ENCODE measurements at regions not wholly inside any gene's neighbourhood (a gene's known extent, or its start where the extent isn't known, plus 50 kb on each side); places are given as distances from the start of the nearest gene placed in this dataset.

DNA sequence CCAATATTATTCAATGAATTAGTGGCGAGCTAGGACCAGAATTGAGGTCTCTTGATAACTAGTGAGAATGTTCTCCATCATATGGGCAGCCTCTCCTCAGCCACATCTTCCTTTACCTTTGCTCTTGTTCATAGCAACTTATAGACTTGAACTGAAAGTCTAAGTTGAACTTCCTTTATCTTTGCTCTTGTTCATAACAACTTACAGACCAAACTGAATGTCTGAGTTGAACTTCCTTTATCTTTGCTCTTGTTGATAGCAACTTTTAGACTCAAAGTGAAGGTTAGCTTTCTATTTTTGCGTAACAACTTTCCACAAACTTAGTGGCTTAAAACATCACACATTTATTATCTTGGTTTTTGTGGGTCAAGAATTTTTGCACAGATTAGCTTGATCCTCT, 146.4 kb upstream of the C9orf72 start:
- DNase-seq (ENCODE audit: low read depth), result no peak
- in situ Hi-C loops (cut with HindIII; ENCODE audit: low pct_unique_long_range_greater_than_20kb, low sequenced_read_pairs), result no loop called here

DNA sequence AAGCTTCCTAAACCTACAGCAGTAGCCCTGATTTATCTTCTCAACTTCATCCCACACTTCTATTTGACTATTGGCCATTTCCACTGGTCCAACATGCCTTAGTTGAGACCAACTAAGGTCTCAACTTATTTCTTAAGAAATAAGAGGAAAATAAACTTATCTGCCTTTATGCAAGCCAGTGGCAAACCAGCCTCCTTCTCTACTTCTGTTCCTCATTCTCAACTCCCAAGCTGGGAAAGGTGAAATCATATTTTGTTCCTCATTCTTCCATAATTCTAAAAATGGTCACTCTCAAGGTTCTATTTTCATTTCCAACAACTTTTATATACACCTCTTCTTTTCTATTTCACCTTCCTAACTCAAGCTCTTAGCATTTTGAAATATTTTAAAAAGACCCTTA, 149.6 kb upstream of the C9orf72 start:
- no peak for DNase-seq (ENCODE audit: low read depth)
- in situ Hi-C loops (cut with HindIII; ENCODE audit: low pct_unique_long_range_greater_than_20kb, low sequenced_read_pairs), result no loop called here

DNA sequence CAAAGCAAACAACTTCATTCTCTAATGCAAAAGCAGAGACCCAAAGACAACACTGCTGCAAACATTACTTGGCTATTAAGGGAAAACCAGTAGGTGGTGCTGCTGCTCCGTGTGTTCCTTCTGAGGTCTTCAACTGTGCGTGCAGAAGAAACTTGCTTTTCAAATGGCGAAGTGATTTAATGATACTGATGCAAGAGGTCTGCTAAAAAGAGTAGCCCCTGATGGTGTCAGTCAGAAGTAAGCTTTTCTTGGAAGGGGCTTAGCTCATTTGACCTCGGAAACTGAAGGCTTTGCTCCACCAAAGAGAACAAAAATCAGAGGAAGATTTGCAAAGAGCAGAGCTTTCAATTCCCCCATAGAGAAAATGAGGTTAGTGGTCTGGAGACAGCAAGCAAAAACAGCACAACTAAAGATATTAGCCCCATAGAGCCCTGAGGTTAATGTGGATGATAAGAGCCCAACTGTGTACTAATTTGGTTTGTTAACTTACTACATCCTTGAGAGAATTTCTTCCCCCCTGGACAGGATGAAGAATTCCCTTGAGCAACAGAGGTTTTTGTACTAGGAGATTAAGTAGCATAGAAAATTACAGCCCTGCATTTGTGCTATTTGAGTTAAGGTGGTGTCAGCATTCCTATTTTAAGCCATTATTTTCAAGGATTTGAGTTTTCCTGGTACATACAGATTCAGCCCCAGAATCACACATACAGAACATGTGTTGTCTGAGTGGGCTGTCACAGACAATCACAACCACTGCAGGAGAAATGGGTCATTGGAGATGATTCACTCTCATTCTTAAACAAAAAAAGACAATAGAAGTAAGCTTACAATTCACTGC, 153.2 kb upstream of the C9orf72 start:
- in situ Hi-C loops (cut with HindIII; ENCODE audit: low pct_unique_long_range_greater_than_20kb, low sequenced_read_pairs), result no loop called here
- peak; percentile 22 for DNase-seq (ENCODE audit: low read depth)

- in situ Hi-C loops (cut with HindIII; ENCODE audit: low pct_unique_long_range_greater_than_20kb, low sequenced_read_pairs), result no loop called here
- DNase-seq (ENCODE audit: low read depth), result no peak
Measured at GRCh38 chr9:27732494-27732893, 159.2 kb upstream of the C9orf72 start.

DNA sequence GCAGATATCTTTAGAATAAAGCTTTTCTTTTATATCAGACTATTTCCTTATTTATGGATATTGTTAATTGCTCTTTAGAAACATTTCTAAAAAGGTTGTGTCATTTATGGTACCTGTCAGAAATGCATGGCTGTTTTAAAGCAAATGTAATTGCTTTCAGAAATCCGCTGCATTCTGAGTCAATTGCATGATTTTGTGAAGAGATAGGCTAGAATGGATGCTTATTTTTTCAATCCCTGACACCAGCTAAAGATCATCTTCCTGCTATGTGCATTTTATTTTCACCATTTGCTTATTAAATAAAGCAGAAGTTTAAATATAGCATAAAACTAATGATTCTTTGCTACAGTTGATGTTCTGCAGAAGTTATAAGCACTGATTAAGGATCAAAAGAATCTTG, 170.2 kb upstream of the C9orf72 start:
- in situ Hi-C loops (cut with HindIII; ENCODE audit: low pct_unique_long_range_greater_than_20kb, low sequenced_read_pairs), result no loop called here
- no peak for DNase-seq (ENCODE audit: low read depth)

GRCh38 chr9:27747450-27747849, 174.2 kb upstream of the C9orf72 start:
- in situ Hi-C loops (cut with HindIII; ENCODE audit: low pct_unique_long_range_greater_than_20kb, low sequenced_read_pairs), result no loop called here
- DNase-seq (ENCODE audit: low read depth), result no peak

- no peak for DNase-seq (ENCODE audit: low read depth)
- in situ Hi-C loops (cut with HindIII; ENCODE audit: low pct_unique_long_range_greater_than_20kb, low sequenced_read_pairs), result no loop called here
Measured at GRCh38 chr9:27749838-27750237, 176.6 kb upstream of the C9orf72 start.

DNA sequence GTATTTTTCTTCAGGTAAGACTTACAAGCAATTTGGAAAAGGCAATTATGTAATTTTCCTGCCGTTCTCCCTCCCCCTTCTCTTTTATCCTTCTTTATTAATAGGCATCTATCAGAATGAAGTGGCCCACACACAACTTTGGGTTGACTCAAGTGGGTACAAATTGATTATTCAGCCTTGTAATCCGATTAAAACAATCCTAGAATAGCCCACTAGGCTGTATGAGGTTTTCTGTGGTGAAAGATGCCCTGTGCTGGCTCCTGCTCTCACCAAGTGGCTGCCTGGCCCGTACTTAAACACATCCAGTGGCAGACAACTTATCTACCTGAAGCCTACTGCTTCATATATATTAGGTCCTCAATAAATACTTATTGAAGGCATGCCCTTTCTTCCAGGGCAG, 177.3 kb upstream of the C9orf72 start:
- in situ Hi-C loops (cut with HindIII; ENCODE audit: low pct_unique_long_range_greater_than_20kb, low sequenced_read_pairs), result no loop called here
- DNase-seq (ENCODE audit: low read depth), result no peak

- in situ Hi-C loops (cut with HindIII; ENCODE audit: low pct_unique_long_range_greater_than_20kb, low sequenced_read_pairs), result no loop called here
- no peak for DNase-seq (ENCODE audit: low read depth)
Measured at GRCh38 chr9:27752069-27752468, 178.8 kb upstream of the C9orf72 start.

DNA sequence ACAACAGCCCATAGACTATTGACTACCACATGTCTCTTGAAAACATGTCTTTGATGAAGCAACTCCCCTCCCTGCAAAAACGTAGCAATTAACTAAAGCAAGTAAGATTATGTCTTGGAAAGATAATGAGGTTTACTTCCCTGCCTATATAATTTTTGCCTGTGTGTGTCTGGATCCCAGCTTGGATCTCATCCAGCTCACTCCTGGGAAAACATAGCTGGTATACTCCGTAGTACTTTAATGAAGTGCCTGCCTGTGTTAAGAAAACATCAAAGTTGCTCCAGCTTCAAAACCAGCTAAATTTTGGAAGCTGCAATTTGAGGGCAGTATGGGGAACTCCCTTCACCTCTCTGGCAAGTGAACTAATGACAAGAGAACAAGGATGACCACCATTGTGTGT, 182.6 kb upstream of the C9orf72 start:
- in situ Hi-C loops (cut with HindIII; ENCODE audit: low pct_unique_long_range_greater_than_20kb, low sequenced_read_pairs), result no loop called here
- no peak for DNase-seq (ENCODE audit: low read depth)

GRCh38 chr9:27756418-27756817, 183.1 kb upstream of the C9orf72 start:
- no peak for DNase-seq (ENCODE audit: low read depth)
- in situ Hi-C loops (cut with HindIII; ENCODE audit: low pct_unique_long_range_greater_than_20kb, low sequenced_read_pairs), result no loop called here

GRCh38 chr9:27763831-27764230, 190.6 kb upstream of the C9orf72 start:
- no peak for DNase-seq (ENCODE audit: low read depth)
- in situ Hi-C loops (cut with HindIII; ENCODE audit: low pct_unique_long_range_greater_than_20kb, low sequenced_read_pairs), result no loop called here

DNA sequence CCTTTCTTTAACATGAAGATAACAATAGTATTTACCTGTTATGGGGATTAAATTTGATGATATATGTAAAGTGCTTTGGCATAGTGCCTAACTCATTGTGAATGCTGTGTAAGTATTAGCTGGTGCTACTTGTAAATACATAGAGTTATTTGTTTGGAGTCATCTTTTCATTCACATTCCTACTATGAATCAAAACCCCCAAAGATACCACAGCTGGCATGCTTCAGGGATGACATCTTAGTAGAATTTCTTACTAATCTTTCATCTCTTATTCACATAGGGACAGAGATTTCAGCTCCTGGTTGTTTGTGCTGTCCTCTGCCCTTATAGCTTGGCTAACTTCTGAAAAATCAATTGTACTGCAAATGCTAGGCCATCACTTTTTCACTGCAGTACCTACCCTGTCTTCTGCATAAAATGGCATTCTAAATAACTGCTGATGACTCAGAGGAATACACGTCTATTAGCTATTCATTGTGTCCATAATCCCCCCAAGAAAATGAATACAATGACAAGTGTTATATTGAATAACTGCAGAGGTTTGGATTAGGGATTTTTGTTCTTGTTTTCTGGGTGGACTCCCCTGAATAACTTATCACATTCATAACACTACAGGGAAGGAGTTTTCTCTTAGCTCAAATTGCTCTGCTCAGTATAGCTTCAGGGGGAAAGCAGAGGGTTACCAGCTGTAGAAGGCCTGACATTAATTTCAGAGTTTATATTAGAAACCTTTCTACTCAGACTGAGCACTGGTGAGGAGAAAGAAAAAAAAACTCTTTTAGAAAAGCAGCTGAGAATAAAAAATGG, 192.2 kb upstream of the C9orf72 start:
- in situ Hi-C loops (cut with HindIII; ENCODE audit: low pct_unique_long_range_greater_than_20kb, low sequenced_read_pairs), result no loop called here
- no peak for DNase-seq (ENCODE audit: low read depth)

- in situ Hi-C loops (cut with HindIII; ENCODE audit: low pct_unique_long_range_greater_than_20kb, low sequenced_read_pairs), result no loop called here
- DNase-seq (ENCODE audit: low read depth), result no peak
Measured at GRCh38 chr9:27766073-27766835, 193.0 kb upstream of the C9orf72 start.

- no peak for DNase-seq (ENCODE audit: low read depth)
- in situ Hi-C loops (cut with HindIII; ENCODE audit: low pct_unique_long_range_greater_than_20kb, low sequenced_read_pairs), result no loop called here
Measured at GRCh38 chr9:27768781-27769180, 195.5 kb upstream of the C9orf72 start.

- in situ Hi-C loops (cut with HindIII; ENCODE audit: low pct_unique_long_range_greater_than_20kb, low sequenced_read_pairs), result no loop called here
- no peak for DNase-seq (ENCODE audit: low read depth)
Measured at GRCh38 chr9:27770541-27770940, 197.3 kb upstream of the C9orf72 start.

DNA sequence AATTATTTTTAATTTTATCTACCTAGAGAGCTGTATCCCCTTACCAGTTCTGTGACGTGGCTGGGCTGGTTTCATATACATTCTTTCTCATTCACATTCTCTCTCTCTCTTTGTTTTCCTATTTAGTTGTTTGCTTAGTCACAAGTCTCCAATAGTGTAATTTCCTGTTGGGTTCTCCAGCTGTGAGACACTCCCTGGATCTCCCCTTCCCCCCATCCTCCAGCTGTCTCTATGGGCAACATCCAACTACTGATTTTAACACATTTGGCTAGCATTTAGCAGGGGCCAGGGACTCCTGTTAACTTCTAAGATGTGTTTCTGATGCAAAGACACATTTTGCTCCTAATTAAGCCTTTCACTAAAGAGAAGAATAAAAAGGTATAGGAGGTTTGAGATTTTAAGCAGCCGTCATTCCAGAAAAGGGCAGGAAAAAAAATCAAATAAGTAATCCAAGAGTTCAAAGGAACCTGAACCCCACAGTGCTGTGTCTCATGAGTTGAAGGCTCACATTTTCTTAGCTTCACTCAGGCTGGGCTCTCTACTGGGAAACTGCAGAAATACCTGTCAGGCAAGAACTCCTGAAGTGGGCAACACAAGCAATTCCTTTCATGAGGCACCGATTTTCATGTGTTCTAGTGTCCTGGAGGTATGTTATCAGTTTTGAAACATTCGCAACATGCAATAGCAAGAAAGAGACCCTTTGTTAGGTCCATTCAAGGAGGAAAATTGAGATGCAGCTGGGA, 198.7 kb upstream of the C9orf72 start:
- in situ Hi-C loops (cut with HindIII; ENCODE audit: low pct_unique_long_range_greater_than_20kb, low sequenced_read_pairs), result no loop called here
- DNase-seq (ENCODE audit: low read depth), result no peak

Measured in Caki2 (cell line).